GM18502 (cell line): ENCODE measurements at regions not wholly inside any gene's neighbourhood (a gene's known extent, or its start where the extent isn't known, plus 50 kb on each side); places are given as distances from the start of the nearest gene placed in this dataset.

Experiments used
- ATAC-seq: cut with Tn5 transposase; IDR thresholded peaks from one replicate; pipeline ENCODE4 v1.9.1; 2021; ENCODE audit warnings: mild to moderate bottlenecking; ENCODE audit not compliant: unreplicated experiment, poor library complexity

DNA sequence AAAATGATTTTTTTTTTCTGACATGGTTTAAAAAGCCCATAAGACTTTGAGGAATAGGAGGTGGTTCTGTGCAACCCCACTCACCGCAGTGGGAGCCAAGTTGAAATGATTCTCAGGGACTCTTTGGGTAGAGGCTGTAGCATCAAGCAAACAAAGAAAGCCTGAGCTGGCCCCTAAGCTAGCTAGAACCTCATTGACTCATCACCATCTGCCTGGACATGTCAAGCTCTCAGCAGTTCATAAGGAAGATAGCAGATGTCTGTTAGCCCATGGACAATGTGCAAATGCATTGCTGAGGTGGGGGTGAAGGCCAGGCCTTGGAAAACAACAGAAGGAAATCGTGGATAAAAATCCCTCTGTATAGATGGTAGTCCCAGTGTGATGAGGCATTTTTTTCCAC is 234.8 kb downstream of the NR2F2 start:
- no peak for ATAC-seq

DNA sequence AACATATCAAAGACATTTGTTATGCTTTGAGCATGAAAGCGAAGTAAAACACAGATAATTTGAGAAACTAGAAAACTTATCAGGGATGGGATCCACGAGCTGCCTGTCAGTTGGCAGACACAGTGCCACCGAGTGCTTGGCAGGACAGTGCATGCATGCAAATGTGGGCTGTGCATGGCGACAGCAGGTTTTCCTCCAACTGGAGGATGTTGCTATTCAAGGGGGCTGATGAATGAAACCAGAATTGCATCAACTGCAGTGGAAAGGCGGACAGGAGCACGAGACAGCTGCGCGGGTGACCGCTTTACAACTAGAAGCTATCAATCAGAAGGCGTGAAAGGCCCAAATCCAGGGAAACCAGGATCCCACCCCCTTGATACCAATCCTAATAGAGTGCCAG is 244.3 kb downstream of the NR2F2 start:
- no peak for ATAC-seq

DNA sequence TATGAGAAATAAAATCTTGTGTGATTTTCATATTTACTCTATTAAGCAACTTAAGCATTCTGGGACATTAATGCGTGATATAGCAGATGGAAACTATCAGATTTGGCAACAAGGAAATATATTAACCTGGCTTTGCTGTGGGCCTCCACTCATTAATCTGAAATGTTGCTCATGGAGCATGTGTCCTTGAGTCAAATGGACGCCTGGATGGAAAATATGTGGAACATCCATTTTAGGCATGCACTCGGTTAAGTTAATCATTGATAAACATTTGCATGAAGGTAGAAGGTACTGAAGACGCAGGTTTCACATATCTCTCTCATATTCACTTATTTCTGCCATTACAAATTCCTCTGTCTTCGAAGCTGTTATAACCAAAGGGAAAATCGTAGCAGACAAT is 246.1 kb downstream of the NR2F2 start:
- ATAC-seq = no peak

DNA sequence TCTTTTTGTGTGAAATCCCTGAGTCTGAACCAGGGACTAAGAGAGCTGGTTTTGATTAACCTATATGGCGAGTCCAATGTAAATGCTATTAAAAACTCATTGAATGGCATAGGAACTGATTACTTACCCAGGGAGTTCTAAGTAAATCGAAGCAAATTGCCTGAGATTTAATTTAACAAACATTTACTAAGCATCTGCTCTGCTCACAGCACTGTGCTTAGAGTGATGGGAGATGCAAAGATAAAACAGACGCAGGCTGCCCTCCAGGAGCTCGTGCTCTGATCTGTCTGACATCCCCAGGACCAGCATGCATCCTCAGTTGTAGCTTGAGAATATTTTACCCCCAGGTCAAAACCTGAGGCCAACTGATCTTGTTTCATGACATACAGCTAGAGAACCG is 247.9 kb downstream of the NR2F2 start:
- ATAC-seq = no peak

DNA sequence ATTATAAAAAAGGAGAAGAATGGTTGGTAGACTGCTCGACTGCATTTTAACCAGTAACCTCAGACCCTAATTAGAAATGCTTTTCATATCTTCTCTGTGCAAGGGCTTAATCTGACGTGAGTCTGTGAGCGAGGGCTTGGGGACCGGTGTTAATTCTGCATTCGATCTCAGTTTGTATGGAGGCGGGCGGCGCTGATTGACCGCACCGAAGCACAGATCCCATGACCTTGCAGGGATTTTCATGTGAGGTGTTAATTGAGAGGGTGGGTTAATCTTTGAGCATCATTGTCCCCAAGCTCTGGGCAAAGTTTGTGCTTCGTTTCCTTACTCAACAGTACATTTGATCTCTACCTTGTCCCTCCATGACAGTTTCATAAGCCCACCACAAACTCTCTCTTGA is 250.9 kb downstream of the NR2F2 start:
- ATAC-seq = no peak

DNA sequence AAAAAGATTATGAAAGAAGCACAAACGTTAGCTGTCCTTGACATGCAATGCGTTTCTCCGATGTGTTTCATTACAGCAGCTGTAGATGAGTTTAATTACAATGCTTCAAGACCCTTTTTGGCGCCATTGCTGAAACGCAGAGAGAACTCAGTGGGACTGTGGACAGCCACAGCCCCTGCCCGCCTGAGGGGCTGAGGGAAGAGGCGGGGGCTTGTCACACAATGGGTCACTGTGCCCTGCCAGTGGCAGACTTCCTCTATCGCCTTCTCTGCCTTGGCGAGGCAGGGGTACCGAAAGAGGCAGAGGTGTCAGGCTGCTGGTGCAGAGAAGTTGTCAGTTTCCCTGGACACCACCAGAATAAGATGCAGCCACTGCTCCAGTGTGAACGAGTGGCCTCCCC is 252.0 kb downstream of the NR2F2 start:
- no peak for ATAC-seq

DNA sequence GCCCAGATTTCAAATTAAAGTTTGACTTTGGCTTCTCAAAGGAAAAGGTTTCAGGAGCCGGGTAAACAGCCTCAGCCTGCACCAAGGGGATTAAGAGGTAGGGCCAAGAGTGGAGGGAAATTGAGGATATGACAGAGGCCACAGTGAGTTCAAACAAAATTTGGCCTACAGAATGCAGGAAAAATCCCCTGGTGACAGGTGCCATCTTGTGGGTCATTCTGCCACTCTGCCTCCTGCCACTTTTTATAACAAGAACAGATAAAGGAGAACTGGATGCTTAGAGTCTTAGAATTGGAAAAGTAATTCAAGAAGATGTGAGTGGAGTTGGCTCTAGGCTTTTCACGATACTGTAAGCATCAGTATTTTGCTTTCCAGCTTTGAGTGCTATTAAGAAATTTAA is 253.2 kb downstream of the NR2F2 start:
- ATAC-seq = no peak

DNA sequence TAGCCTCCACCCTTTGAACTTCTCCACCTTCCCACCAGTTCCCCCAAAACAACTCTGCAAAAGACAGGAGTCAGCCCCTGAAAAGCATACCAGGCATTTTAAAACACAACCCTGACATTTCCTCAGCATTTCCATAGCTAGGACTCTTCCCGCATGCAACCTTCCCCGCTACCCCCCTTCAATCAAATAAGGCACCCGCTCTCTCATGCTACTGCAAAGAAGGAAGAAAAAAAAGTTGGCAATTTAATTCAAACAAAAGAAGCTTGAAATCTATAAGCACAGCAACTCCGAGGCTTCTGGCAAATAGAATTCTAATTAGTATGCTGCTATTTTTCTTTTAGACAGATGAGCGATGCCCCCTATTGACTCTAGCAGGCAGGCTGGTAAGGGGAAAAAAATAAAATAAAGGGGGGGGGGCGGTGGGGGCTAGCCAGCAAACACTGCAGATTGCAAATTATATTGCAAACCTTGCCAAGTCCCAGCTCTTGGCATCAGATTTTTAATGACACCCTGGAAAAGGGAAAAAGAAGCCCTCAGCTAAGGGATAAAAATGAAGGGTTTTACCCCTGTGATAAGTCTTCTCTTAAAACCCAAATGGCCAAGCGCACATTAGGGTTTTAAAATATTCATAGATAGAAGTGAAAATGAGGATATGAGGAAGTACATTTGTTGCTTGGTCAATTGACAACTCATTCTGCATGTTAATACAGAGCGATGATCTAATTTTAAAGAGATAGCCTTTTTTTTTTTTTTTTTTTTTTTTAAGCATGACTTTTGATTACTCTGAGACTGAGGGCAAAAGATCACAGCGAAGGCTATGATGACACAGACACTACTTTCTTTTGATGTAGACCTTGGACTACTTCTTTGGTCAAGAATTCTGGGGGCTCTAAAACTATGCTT is 255.2 kb downstream of the NR2F2 start:
- ATAC-seq = no peak

DNA sequence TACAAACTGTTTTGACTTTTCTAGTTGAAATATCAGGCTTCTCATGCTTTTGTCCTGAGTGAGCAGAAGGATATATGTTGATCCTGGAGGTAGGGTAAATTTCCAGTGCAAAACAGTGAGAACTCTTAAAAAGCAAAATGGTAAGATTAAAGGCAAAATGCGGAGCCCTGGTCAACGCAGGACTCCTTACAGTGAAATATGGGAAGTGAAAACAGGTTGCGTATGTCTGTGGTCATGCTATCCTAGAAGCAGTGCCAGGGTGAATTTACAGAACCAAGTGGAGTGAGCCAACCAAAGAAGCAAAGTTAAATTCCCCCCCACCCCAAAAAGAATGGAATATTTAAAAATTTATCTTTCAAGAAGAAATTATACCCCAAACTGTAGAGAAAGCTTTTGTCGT is 256.4 kb downstream of the NR2F2 start:
- ATAC-seq = no peak

DNA sequence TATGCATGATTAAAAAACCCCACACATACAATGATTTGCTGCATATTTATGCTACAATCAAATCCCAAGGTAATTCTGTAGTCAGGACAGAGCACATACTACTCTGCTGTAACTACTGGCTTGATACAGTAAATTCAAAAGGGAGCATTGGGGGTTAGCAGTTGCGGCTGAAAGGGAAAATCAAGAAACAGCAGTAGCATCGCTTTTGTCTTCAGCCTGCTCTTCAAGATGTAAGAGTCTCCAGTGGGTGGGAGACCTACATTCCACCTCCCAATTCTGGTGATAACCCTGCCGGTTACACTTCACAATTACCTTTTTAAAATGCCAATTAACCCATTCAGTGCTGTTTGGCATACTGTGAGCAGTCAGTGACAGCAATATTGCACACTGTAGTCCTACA is 259.4 kb downstream of the NR2F2 start:
- ATAC-seq = no peak

DNA sequence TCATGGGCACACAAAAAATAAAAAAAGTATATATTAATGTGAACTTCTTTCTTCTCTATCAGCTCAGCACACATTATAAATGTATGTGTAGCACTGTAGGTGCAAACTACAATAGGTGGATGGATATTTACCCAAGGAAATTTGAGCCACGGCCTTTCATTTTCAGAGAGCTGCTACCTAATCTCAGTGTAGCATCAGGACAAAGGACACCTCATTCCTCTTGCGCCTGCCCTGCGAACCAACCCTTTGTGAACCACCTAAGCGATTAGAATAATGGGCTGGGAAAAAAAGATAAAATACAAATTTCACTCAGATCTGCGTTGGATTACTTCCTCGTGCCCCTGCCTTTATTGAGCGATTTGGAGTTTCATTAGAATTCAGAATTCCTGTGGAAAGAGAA is 263.2 kb downstream of the NR2F2 start:
- ATAC-seq = no peak

DNA sequence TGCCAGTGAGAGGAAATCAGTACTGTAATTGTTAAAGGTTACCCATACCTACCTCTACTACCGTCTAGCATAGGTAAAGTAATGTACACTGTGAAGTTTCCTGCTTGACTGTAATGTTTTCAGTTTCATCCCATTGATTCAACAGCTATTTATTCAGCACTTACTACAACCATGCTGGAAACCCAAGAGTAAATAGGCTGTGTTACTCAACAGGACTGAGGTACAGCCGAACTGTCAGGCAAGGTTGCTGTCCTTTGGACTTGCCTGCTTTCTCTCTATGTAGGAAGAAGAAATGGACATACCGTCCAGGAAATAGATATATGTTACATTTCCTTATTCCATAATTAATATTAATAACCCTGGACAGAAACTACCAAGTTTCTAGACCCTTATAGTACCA is 265.5 kb downstream of the NR2F2 start:
- ATAC-seq = no peak

DNA sequence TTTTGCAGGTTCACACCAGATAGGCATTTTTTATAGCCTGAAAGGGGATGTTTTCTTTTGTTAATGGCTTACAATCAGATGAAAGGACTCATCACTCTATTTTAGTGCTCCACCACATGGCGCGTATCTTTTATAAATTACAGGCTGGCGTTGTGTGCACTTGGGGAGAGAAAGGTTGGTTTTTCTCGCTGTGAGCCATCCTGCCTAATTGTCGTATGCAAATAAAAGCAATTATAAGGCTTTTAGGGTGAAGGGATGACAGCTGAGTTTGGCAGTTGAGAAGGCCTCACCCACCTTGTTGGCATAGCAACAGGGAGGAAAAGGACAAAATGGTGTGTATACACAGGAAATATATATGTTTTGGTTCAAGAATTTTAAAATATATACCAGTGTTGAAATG is 268.0 kb downstream of the NR2F2 start:
- no peak for ATAC-seq

DNA sequence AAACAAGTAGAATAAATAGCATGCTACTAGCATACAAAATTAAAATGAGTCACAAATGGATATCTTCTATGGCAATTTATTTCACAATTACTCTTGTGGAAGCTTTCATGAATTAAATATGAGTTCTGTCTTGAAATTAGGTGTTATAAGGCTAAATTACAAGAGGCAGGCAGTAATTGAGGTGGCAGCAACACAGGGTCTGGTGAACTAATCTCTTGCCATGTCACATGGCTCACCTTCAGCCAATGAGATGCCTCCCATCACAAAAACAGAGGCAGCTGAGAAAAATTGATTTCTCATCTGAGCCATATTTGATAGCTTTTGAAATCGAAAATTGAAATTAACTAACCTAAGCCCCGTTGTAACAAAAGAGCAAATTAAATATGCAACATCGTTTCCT is 268.8 kb downstream of the NR2F2 start:
- no peak for ATAC-seq

DNA sequence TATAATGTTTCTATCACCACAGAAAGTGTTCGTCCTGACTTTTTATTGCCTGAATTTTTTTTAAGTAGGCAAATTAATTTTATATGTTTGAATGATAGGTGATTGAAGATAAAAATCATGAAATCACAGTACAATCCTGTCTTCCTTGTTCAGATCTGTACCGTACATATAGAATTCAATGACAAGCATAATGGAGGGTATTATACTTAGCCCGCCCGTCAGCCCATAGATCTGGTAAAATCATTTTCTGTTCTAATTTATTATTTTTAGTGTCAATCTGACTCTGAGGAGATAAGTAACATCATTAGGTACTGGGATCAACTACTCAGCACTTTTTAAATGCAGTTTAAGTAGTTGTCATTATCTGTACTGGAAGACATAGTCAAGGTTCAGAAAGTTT is 269.9 kb downstream of the NR2F2 start:
- no peak for ATAC-seq

DNA sequence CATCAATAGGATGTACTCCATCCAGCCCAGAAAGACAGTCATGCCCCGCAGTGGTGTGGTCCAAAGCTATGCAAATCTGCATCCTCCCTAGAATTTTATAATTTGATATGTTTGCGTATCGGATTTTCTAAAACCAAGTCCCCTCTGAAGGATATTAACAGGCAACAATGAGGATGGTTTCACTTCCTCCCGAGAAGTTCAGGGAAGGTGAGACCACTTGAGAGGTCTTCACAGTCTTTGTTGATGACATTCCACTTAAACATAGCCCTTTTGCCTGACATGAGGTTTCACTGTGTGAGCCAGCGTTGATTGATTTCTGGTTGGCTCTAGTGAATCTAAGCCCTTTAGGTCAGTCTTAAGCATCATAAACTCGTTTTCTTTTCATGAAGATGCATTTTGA is 276.1 kb downstream of the NR2F2 start:
- ATAC-seq = no peak

DNA sequence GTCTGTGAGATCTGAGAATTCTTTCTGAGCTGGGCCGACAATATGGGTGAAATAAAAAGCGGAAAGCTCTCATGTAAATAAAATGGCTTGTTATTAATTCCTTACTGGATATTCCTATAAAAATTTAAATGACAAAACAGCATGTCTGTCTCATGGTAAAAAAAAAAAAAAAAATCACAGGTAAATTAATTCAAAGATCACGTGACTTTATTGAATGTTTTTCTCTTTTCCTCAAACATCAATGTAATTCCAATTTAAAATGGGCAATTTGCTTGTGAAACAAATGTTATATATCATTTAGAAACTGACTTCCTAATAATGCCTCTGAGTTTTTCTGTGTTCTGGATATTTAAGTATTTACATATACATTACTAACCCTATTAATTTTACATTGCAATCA is 280.3 kb downstream of the NR2F2 start:
- ATAC-seq = no peak

DNA sequence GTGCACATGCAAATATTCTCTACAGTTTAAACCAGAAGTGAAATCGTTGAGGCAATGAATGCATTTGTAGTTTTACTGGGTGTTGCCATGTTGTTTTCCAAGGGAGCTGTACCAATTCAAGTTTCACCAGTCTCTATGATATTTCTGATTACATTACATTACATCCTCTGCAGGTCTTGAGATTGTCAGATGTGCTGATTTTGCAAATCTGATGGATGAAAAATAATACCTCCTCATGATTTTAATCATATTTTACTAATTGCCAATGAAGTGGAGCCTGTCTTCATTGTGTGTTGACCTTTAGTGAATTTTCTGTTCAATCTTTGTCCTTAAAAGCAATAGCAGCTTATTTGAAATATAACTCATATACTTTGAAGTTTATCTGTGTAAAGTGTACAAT is 282.4 kb downstream of the NR2F2 start:
- ATAC-seq = no peak

DNA sequence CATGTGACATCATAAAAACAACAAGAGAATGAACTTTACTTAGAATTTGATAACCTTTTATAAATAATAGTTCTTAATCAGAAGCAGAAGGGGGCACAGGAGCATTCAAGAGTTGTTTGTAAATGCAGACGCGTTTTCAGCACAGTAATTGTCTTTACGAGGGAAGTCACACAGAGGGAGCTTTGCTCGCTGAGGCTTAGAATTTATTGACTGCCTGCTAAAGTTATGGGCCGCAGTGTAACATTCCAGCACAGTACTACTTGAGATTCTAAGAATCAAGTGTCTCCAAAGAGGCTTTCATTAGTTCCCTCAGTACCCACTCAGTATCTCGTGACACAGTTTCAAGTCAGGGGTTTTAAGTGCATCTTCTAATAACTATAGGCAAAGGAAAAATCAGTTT is 288.7 kb downstream of the NR2F2 start:
- ATAC-seq = no peak

DNA sequence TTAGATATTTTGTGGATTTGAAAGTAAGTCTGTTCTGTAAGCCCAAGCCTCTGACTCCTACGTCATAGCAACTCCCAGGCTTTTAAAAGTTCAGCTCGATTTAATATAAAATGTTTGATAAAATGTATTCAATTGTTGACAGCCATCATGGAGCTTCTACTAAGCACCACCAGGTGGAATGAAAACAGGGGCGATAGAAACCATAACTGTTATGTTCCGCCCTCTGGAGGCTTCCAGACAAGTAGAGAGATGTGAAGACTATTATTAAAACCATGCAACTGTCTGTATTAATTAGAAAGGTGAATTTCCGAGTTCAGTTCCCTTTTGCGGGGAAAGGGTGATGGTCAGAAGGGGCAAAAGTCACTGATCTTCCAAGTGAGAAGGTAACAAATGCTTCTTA is 292.2 kb downstream of the NR2F2 start:
- no peak for ATAC-seq

DNA sequence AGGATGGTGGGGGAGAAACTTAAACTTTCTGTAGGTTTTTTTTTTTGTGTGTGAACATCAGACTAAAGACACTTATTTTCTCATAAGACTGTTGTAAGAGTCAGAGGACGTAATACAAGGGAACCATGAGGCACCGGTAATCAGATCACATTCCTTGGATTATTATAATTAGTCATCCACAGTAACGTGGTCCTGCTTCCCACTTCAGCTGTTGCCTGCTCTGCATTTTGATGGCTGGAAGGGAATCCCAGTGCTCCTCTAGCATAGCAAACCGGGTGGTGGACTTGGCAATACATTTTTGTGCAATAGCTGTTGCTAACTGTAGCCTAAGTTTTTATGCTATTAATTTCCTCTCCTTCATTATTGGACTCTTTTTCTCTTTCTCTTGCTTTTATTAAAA is 294.8 kb downstream of the NR2F2 start:
- ATAC-seq = no peak

DNA sequence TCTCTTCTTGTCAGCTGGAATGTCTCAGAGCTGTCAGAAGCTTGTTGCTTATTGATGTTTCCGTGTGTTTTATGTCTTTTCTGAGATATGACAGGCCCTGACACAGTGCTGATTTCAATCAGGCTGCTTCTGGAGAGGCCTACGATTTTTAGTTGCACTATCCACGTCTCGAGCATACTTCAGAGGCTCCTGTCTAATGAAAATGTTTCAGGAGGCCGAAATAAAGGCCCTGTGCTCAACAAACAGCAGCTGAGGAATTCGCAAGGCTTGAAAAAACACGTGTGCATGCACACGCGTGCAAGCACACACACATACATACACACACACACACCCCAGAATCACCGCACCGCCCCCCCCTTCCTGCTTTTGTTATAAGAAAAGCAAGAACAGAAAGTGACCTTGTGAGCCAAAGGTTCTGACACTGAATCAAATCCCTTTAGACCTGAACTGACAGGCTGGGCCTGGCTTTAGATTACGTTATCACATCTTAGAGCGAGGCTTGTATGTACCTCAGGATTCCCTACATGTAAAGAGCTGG is 296.6 kb downstream of the NR2F2 start:
- ATAC-seq = no peak
